WTC11 (cell line): ENCODE measurements at regions not wholly inside any gene's neighbourhood (a gene's known extent, or its start where the extent isn't known, plus 50 kb on each side); places are given as distances from the start of the nearest gene placed in this dataset.

Source experiments
- ATAC-seq: fragments of 200-7000 bp; cut with Tn5 transposase; 2 replicates; pipeline ENCODE4 v1.10.0; 2021; ENCODE audit warnings: mild to moderate bottlenecking, moderate library complexity
- CTCF ChIA-PET: fragments of 300-600 bp; sonication (Branson Sonifier 250); formaldehyde crosslinking; loops from one replicate; lab custom pipeline; 2021; ENCODE audit warnings: antibody characterized with exemption; lab: Charles Lee
- POLR2A ChIA-PET: fragments of 350-600 bp; sonication (Branson Sonifier 250); formaldehyde crosslinking; loops from one replicate; lab custom pipeline; 2021; ENCODE audit warnings: antibody characterized with exemption; lab: Charles Lee
- DNase-seq: peaks from one replicate; pipeline ENCODE4 v3.0.0; 2021; ENCODE audit warnings: low spot score
- H3K27ac Mint-ChIP-seq: 2 replicates; pipeline ENCODE4 v1.8.0; 2021; ENCODE audit warnings: mixed read lengths
- H3K27me3 Mint-ChIP-seq: 2 replicates; pipeline ENCODE4 v1.8.0; 2021; ENCODE audit warnings: low read depth, mild to moderate bottlenecking, moderate library complexity, mixed read lengths
- H3K36me3 Mint-ChIP-seq: 2 replicates; pipeline ENCODE4 v1.8.0; 2021; ENCODE audit warnings: mixed read lengths
- H3K4me1 Mint-ChIP-seq: 2 replicates; pipeline ENCODE4 v1.8.0; 2022; ENCODE audit warnings: mixed read lengths
- H3K4me3 Mint-ChIP-seq: 2 replicates; pipeline ENCODE4 v1.8.0; 2021; ENCODE audit warnings: mild to moderate bottlenecking, moderate library complexity, mixed read lengths
- H3K9me3 Mint-ChIP-seq: 2 replicates; pipeline ENCODE4 v1.8.0; 2021; ENCODE audit warnings: mixed read lengths
- AR ChIP-seq: fragments of 250-450 bp; sonication (Bioruptor Pico); IDR thresholded peaks from 2 replicates; pipeline ENCODE4 v1.9.0; 2021; ENCODE audit warnings: mild to moderate bottlenecking
- ATF1 ChIP-seq: sonication (generic); formaldehyde crosslinking; IDR thresholded peaks from 2 replicates; pipeline ENCODE4 v1.8.1; 2023; ENCODE audit warnings: mild to moderate bottlenecking, moderate library complexity, missing genetic modification reagents
- CREB1 ChIP-seq: sonication (generic); formaldehyde crosslinking; IDR thresholded peaks from 2 replicates; pipeline ENCODE4 v1.8.0; 2023; ENCODE audit warnings: mild to moderate bottlenecking, missing genetic modification reagents
- FOXJ3 ChIP-seq: sonication (generic); formaldehyde crosslinking; IDR thresholded peaks from 2 replicates; pipeline ENCODE4 v1.9.0; 2021; ENCODE audit warnings: missing genetic modification reagents, mild to moderate bottlenecking, borderline replicate concordance
- GRHL2 ChIP-seq: fragments of 250-450 bp; sonication (Bioruptor Pico); IDR thresholded peaks from 2 replicates; pipeline ENCODE4 v1.8.0; 2022; ENCODE audit warnings: mild to moderate bottlenecking, moderate library complexity; ENCODE audit not compliant: insufficient replicate concordance, severe bottlenecking
- HMGXB4 ChIP-seq: sonication (generic); formaldehyde crosslinking; IDR thresholded peaks from 2 replicates; pipeline ENCODE4 v1.8.1; 2023; ENCODE audit warnings: mild to moderate bottlenecking, moderate library complexity, missing genetic modification reagents
- IRF2 ChIP-seq: sonication (generic); formaldehyde crosslinking; IDR thresholded peaks from 2 replicates; pipeline ENCODE4 v1.8.0; 2022; ENCODE audit warnings: low read depth, missing genetic modification reagents, borderline replicate concordance
- JAZF1 ChIP-seq: fragments of 250-450 bp; sonication (Bioruptor Pico); IDR thresholded peaks from 2 replicates; pipeline ENCODE4 v1.9.0; 2021; ENCODE audit warnings: moderate library complexity, mild to moderate bottlenecking, inconsistent platforms
- JUN ChIP-seq: sonication (generic); formaldehyde crosslinking; IDR thresholded peaks from 2 replicates; pipeline ENCODE4 v1.8.0; 2023; ENCODE audit warnings: mild to moderate bottlenecking, missing genetic modification reagents
- MXD4 ChIP-seq: fragments of 250-450 bp; sonication (Bioruptor Pico); IDR thresholded peaks from 2 replicates; pipeline ENCODE4 v1.8.0; 2021; ENCODE audit warnings: mild to moderate bottlenecking, moderate library complexity, borderline replicate concordance
- RORB ChIP-seq: fragments of 250-450 bp; sonication (Bioruptor Pico); IDR thresholded peaks from 2 replicates; pipeline ENCODE4 v1.9.0; 2021; ENCODE audit warnings: mild to moderate bottlenecking
- TEAD1 ChIP-seq: sonication (generic); formaldehyde crosslinking; IDR thresholded peaks from 2 replicates; pipeline ENCODE4 v1.8.0; 2022; ENCODE audit warnings: mild to moderate bottlenecking, missing genetic modification reagents
- USF1 ChIP-seq: sonication (generic); formaldehyde crosslinking; IDR thresholded peaks from 2 replicates; pipeline ENCODE4 v1.8.0; 2022; ENCODE audit warnings: mild to moderate bottlenecking, missing genetic modification reagents
- ZNF232 ChIP-seq: sonication (generic); formaldehyde crosslinking; IDR thresholded peaks from 2 replicates; pipeline ENCODE4 v1.8.0; 2022; ENCODE audit warnings: mild to moderate bottlenecking, missing genetic modification reagents
- ZNF317 ChIP-seq: sonication (generic); formaldehyde crosslinking; IDR thresholded peaks from 2 replicates; pipeline ENCODE4 v1.8.1; 2023; ENCODE audit warnings: low read depth, mild to moderate bottlenecking, moderate library complexity, missing genetic modification reagents, borderline replicate concordance
- TF ChIP-seq, protein P1 (sequence below): sonication (generic); formaldehyde crosslinking; IDR thresholded peaks from 2 replicates; pipeline ENCODE4 v1.8.1; 2022; ENCODE audit warnings: mild to moderate bottlenecking, missing genetic modification reagents, moderate library complexity, borderline replicate concordance
- TF ChIP-seq, protein P2 (sequence below): sonication (generic); formaldehyde crosslinking; IDR thresholded peaks from 2 replicates; pipeline ENCODE4 v1.8.0; 2023; ENCODE audit warnings: missing genetic modification reagents
- TF ChIP-seq, protein P3 (sequence below): sonication (generic); formaldehyde crosslinking; IDR thresholded peaks from 2 replicates; pipeline ENCODE4 v1.8.0; 2022; ENCODE audit warnings: mild to moderate bottlenecking, missing genetic modification reagents
- TF ChIP-seq, protein P4 (sequence below): fragments of 250-450 bp; sonication (Bioruptor Pico); conservative IDR thresholded peaks from 2 replicates; pipeline ENCODE4 v1.9.0; 2021; ENCODE audit warnings: mild to moderate bottlenecking
- TF ChIP-seq, protein P5 (sequence below): sonication (generic); formaldehyde crosslinking; IDR thresholded peaks from 2 replicates; pipeline ENCODE4 v1.8.1; 2023; ENCODE audit warnings: mild to moderate bottlenecking, missing genetic modification reagents
- TF ChIP-seq, protein P6 (sequence below): sonication (generic); formaldehyde crosslinking; IDR thresholded peaks from 2 replicates; pipeline ENCODE4 v1.8.1; 2023; ENCODE audit warnings: mild to moderate bottlenecking, missing genetic modification reagents, moderate library complexity

DNA sequence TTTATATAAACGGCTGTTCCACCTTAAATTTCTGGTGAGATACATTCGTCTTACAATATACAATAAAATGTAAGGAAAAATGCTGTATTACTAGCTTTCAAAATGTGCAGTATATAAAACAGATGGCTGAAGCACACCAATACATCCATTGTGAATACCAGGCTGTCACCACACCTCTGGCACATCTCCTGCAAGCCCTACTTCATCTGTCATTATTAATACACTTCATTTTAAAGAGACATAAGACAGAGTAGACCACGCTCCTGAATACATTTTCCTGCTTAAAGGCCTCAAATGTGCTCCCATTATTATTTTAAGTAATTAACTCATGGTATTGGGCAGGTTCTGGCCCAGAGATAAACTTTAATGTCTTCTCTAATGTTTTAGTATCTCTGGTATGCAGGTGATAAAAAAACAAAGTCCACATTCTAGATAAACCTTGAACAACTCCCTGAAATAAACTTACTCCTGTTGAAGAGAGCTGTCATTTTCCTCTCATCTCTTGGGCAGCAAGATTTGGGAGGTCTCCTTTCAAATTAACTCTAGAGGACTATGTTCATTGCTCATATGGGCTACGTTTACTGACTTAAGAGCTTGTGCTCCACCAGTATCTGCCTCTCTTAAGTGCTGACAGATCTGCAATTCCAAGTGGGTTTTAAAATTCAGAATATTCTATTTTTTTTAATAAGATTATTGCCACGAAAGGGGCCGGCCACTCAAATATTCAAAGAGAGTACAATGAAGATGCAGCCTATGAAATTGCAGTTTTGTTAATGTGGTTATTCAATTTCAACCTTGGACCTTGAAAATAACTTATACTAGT is 396.5 kb upstream of the SEMA3D start (continued):
- TF ChIP-seq, protein P1, sequence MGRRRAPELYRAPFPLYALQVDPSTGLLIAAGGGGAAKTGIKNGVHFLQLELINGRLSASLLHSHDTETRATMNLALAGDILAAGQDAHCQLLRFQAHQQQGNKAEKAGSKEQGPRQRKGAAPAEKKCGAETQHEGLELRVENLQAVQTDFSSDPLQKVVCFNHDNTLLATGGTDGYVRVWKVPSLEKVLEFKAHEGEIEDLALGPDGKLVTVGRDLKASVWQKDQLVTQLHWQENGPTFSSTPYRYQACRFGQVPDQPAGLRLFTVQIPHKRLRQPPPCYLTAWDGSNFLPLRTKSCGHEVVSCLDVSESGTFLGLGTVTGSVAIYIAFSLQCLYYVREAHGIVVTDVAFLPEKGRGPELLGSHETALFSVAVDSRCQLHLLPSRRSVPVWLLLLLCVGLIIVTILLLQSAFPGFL (CRISPR knock-in tag): no peak
- TF ChIP-seq TEAD1 (CRISPR knock-in tag) (no peak), HMGXB4 (CRISPR knock-in tag) (no peak), MXD4 (CRISPR knock-in tag) (no peak), ZNF317 (CRISPR knock-in tag) (no peak)
- TF ChIP-seq, protein P2, sequence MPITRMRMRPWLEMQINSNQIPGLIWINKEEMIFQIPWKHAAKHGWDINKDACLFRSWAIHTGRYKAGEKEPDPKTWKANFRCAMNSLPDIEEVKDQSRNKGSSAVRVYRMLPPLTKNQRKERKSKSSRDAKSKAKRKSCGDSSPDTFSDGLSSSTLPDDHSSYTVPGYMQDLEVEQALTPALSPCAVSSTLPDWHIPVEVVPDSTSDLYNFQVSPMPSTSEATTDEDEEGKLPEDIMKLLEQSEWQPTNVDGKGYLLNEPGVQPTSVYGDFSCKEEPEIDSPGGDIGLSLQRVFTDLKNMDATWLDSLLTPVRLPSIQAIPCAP (CRISPR knock-in tag): no peak
- TF ChIP-seq, all 79 proteins: peak for 0

DNA sequence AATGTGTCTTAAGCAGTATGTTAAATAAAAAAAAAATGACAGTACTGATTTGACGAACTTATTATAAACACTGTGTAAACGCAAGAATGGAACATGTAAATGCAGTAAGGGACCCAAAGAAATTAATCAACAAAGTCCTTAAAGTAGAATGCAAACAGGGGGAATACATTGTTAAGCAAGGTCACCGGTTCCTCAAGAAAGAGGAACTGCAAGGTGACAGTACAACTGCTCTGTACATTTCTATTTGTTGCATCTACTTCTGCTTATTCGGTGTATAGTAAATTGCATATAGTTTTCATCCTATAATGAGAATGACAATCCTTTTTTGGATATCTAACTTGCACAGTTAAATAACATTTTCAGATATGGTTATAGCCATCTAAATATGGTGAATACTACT is 387.0 kb upstream of the SEMA3D start:
- Mint-ChIP-seq H3K9me3 (no peaks in the 10 kb centered on the region), H3K4me1 (no peaks in the 10 kb centered on the region), H3K4me3 (no peak overlapping the region), H3K27ac (no peak overlapping the region), H3K27me3 (no peaks in the 10 kb centered on the region), H3K36me3 (no peaks in the 10 kb centered on the region)
- ChIA-PET CTCF (no interaction called here), POLR2A (no interaction called here)
- DNase-seq: no peak
- ATAC-seq: no peak
- TF ChIP-seq, protein P3, sequence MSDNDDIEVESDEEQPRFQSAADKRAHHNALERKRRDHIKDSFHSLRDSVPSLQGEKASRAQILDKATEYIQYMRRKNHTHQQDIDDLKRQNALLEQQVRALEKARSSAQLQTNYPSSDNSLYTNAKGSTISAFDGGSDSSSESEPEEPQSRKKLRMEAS: no peak
- TF ChIP-seq JUN (CRISPR knock-in tag) (no peak), ATF1 (no peak), CREB1 (no peak), AR (no peak), USF1 (CRISPR knock-in tag) (no peak), GRHL2 (CRISPR knock-in tag) (no peak), JAZF1 (CRISPR knock-in tag) (no peak), IRF2 (no peak), ZNF317 (CRISPR knock-in tag) (no peak), FOXJ3 (CRISPR knock-in tag) (no peak), RORB (CRISPR knock-in tag) (no peak), ZNF232 (CRISPR knock-in tag) (no peak)
- TF ChIP-seq, protein P4, sequence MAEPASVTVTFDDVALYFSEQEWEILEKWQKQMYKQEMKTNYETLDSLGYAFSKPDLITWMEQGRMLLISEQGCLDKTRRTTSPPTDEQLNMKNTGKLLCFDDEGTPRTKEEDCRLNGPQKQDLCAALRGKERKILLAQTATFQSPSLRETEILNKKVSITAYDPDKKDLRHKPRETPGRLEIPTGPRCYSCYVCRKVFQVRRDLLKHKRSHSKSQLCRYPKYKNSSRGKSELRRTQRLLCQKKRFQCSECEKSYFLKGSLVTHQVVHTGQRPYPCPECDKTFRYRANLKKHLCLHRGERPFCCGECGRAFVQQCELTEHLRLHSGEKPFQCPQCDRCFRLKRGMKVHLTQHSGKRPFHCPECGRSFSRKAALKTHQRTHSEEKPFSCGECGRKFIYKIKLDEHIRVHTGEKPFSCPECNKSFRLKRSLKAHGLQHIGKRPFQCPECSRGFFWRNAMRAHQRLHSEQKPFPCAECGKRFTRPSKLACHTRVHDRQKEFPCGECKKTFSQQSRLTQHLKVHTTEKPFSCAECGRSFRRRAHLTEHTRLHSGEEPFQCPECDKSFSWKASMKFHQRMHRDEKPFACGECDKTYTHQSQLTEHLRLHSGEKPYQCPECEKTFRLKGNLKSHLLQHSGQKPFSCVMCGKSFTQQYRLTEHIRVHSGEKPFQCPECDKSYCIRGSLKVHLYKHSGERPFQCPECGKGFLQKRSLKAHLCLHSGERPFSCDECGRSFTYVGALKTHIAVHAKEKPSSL: no peak
- TF ChIP-seq, protein P5, sequence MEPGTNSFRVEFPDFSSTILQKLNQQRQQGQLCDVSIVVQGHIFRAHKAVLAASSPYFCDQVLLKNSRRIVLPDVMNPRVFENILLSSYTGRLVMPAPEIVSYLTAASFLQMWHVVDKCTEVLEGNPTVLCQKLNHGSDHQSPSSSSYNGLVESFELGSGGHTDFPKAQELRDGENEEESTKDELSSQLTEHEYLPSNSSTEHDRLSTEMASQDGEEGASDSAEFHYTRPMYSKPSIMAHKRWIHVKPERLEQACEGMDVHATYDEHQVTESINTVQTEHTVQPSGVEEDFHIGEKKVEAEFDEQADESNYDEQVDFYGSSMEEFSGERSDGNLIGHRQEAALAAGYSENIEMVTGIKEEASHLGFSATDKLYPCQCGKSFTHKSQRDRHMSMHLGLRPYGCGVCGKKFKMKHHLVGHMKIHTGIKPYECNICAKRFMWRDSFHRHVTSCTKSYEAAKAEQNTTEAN (CRISPR knock-in tag): no peak
- TF ChIP-seq, protein P6, sequence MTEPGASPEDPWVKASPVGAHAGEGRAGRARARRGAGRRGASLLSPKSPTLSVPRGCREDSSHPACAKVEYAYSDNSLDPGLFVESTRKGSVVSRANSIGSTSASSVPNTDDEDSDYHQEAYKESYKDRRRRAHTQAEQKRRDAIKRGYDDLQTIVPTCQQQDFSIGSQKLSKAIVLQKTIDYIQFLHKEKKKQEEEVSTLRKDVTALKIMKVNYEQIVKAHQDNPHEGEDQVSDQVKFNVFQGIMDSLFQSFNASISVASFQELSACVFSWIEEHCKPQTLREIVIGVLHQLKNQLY: no peak
- TF ChIP-seq, protein P2 (CRISPR knock-in tag): no peak
